ENCODE measurements at regions not wholly inside any gene's neighbourhood (a gene's known extent, or its start where the extent isn't known, plus 50 kb on each side); places are given as distances from the start of the nearest gene placed in this dataset.
"Not testable (repeated sequence)": the region's sequence is repeated elsewhere in the genome, so short reads cannot be mapped to it uniquely, and the experiment has no call there.

- not testable (repeated sequence) for DNase-seq
Measured at GRCh38 chr4:189733507-189733906, 207.2 kb upstream of the FRG1 start.

GRCh38 chr4:189734648-189735267 lies 205.9 kb upstream of the FRG1 start:
- DNase-seq: not testable (repeated sequence)

GRCh38 chr4:189736656-189737055 lies 204.0 kb upstream of the FRG1 start:
- not testable (repeated sequence) for DNase-seq

GRCh38 chr4:189740118-189740517 lies 200.6 kb upstream of the FRG1 start:
- DNase-seq: not testable (repeated sequence)

GRCh38 chr4:189740873-189741272 lies 199.8 kb upstream of the FRG1 start:
- no peak for DNase-seq

GRCh38 chr4:189753092-189753491 lies 187.6 kb upstream of the FRG1 start:
- DNase-seq: not testable (repeated sequence)

- DNase-seq: no peak
Measured at GRCh38 chr4:189763583-189763982, 177.1 kb upstream of the FRG1 start.

- DNase-seq: no peak
Measured at GRCh38 chr4:189765301-189765700, 175.4 kb upstream of the FRG1 start.

- no peak for DNase-seq
Measured at GRCh38 chr4:189765736-189766135, 174.9 kb upstream of the FRG1 start.

- no peak for DNase-seq
Measured at GRCh38 chr4:189767941-189768340, 172.7 kb upstream of the FRG1 start.

- no peak for DNase-seq
Measured at GRCh38 chr4:189769131-189769530, 171.5 kb upstream of the FRG1 start.

GRCh38 chr4:189771696-189772361 lies 168.8 kb upstream of the FRG1 start:
- DNase-seq: no peak

- DNase-seq: no peak
Measured at GRCh38 chr4:189773909-189774308, 166.8 kb upstream of the FRG1 start.

GRCh38 chr4:189779281-189779980 lies 161.2 kb upstream of the FRG1 start:
- DNase-seq: no peak

- DNase-seq: no peak
Measured at GRCh38 chr4:189780391-189780790, 160.3 kb upstream of the FRG1 start.

- DNase-seq: no peak
Measured at GRCh38 chr4:189784651-189785050, 156.0 kb upstream of the FRG1 start.

- DNase-seq: no peak
Measured at GRCh38 chr4:189785257-189785656, 155.4 kb upstream of the FRG1 start.

- DNase-seq: no peak
Measured at GRCh38 chr4:189786447-189786846, 154.2 kb upstream of the FRG1 start.

GRCh38 chr4:189787216-189788031 lies 153.2 kb upstream of the FRG1 start:
- no peak for DNase-seq

- no peak for DNase-seq
Measured at GRCh38 chr4:189792924-189793618, 147.6 kb upstream of the FRG1 start.

GRCh38 chr4:189800545-189801088 lies 140.1 kb upstream of the FRG1 start:
- DNase-seq: no peak

- DNase-seq: no peak
Measured at GRCh38 chr4:189802884-189803283, 137.8 kb upstream of the FRG1 start.

Measured in NCI-H446 treated with DMSO at 0.1 percent for 48 hours (cell line).